Testis (tissue), 2 donors: ENCODE measurements at regions not wholly inside any gene's neighbourhood (a gene's known extent, or its start where the extent isn't known, plus 50 kb on each side); places are given as distances from the start of the nearest gene placed in this dataset.
"Not testable (repeated sequence)": the region's sequence is repeated elsewhere in the genome, so short reads cannot be mapped to it uniquely, and the experiment has no call there.

Source experiments
- CTCF ChIP-seq, 3 experiments: fragments of 450-650 bp in 2 of 3; fragments of 200-600 bp in 1 of 3; sonication (generic) in 1 of 3; IDR thresholded peaks; one replicate each; pipeline ENCODE4 v1.5.1; 2016 to 2019; ENCODE audit warnings: antibody characterized with exemption in 3 of 3, mild to moderate bottlenecking in 2 of 3, moderate library complexity in 1 of 3
- POLR2A ChIP-seq: fragments of 450-650 bp; IDR thresholded peaks from one replicate; pipeline ENCODE4 v1.6.1; 2017; ENCODE audit warnings: antibody characterized with exemption, mild to moderate bottlenecking, moderate library complexity

GRCh38 chr2:106283228-106284152 is 89.4 kb upstream of the UXS1 start:
- not testable (repeated sequence) for TF ChIP-seq CTCF (IDR thresholded peaks at IDR 0.05); POLR2A
